Testis (tissue), 2 donors: ENCODE measurements at regions not wholly inside any gene's neighbourhood (a gene's known extent, or its start where the extent isn't known, plus 50 kb on each side); places are given as distances from the start of the nearest gene placed in this dataset.

Experiments
- DNase-seq: peaks from one replicate; pipeline ENCODE4 v3.0.0-alpha.2; 2019
- H3K27ac ChIP-seq, 2 donors: fragments of 200-600 bp; sonication (generic); one replicate each; pipeline ENCODE4 v1.5.1; 2019
- H3K27me3 ChIP-seq: fragments of 200-600 bp; sonication (generic); one replicate; pipeline ENCODE4 v1.5.1; 2019
- H3K36me3 ChIP-seq: fragments of 200-600 bp; sonication (generic); one replicate; pipeline ENCODE4 v1.5.1; 2017; ENCODE audit warnings: low read depth; ENCODE audit errors: missing control alignments
- H3K4me1 ChIP-seq: fragments of 200-600 bp; sonication (generic); one replicate; pipeline ENCODE4 v1.5.1; 2019
- H3K4me3 ChIP-seq, 2 donors: fragments of 200-600 bp; sonication (generic); one replicate each; pipeline ENCODE4 v1.5.1; 2017 to 2019
- H3K9me3 ChIP-seq: fragments of 200-600 bp; sonication (generic); one replicate; pipeline ENCODE4 v1.5.1; 2017
- CTCF ChIP-seq, 3 experiments: fragments of 450-650 bp in 2 of 3; fragments of 200-600 bp in 1 of 3; sonication (generic) in 1 of 3; IDR thresholded peaks; one replicate each; pipeline ENCODE4 v1.5.1; 2016 to 2019; ENCODE audit warnings: antibody characterized with exemption in 3 of 3, mild to moderate bottlenecking in 2 of 3, moderate library complexity in 1 of 3
- POLR2A ChIP-seq: fragments of 450-650 bp; IDR thresholded peaks from one replicate; pipeline ENCODE4 v1.6.1; 2017; ENCODE audit warnings: antibody characterized with exemption, mild to moderate bottlenecking, moderate library complexity
- WGBS, 2 donors: methylation state at CpG; one replicate each; pipeline ENCODE4 v1.1.5; 2018; 5-methylcytosine and 5-hydroxymethylcytosine counted together
- intact Hi-C: fragments of 100-400 bp; cut with DNase I; formaldehyde crosslinking; loops from one replicate; pipeline ENCODE4 v1.15.1; 2023; ENCODE audit warnings: low total_unique reads

GRCh38 chr2:193989645-193990044, 1667.4 kb upstream of the SLC39A10 start:
- intact Hi-C loops: no loop called here
- H3K27me3 ChIP-seq: no peaks in the 10 kb centered on the region
- H3K4me3 ChIP-seq: no peak overlapping the region
- H3K36me3 ChIP-seq: no peaks in the 10 kb centered on the region
- H3K4me1 ChIP-seq: no peaks in the 10 kb centered on the region
- no peak for DNase-seq
- H3K9me3 ChIP-seq: no peaks in the 10 kb centered on the region
- 84 to 86% methylated on average over 2 of the region's 2 CpGs for WGBS, 2 donors
- no peak overlapping the region for H3K27ac ChIP-seq
- no peak for TF ChIP-seq CTCF (IDR thresholded peaks at IDR 0.05)
- no peak for TF ChIP-seq POLR2A

- WGBS, 2 donors: 71 to 88% methylated on average over 1 of the region's 1 CpG
Observed at GRCh38 chr2:193988784-193989183, 1668.2 kb upstream of the SLC39A10 start.

GRCh38 chr2:193985272-193985671, 1671.8 kb upstream of the SLC39A10 start:
- no peak for TF ChIP-seq CTCF (IDR thresholded peaks at IDR 0.05)
- no peak for TF ChIP-seq POLR2A
- WGBS, 2 donors: 88 to 91% methylated on average over 2 of the region's 2 CpGs
- intact Hi-C loops: no loop called here
- Histone ChIP-seq H3K27ac (no peak overlapping the region), H3K36me3 (no peaks in the 10 kb centered on the region), H3K9me3 (no peaks in the 10 kb centered on the region), H3K4me1 (no peaks in the 10 kb centered on the region), H3K4me3 (no peak overlapping the region), H3K27me3 (no peaks in the 10 kb centered on the region)
- no peak for DNase-seq

More at GRCh38 chr2:193988784-193989183, 1668.2 kb upstream of the SLC39A10 start:
- no peaks in the 10 kb centered on the region for H3K9me3 ChIP-seq
- TF ChIP-seq POLR2A: no peak
- TF ChIP-seq CTCF (IDR thresholded peaks at IDR 0.05): no peak
- no peaks in the 10 kb centered on the region for H3K36me3 ChIP-seq
- H3K27ac ChIP-seq: no peak overlapping the region
- intact Hi-C loops: no loop called here
- no peaks in the 10 kb centered on the region for H3K4me1 ChIP-seq
- H3K27me3 ChIP-seq: no peaks in the 10 kb centered on the region
- H3K4me3 ChIP-seq: no peak overlapping the region
- DNase-seq: no peak

- intact Hi-C loops: no loop called here
- Histone ChIP-seq H3K36me3 (no peaks in the 10 kb centered on the region), H3K27me3 (no peaks in the 10 kb centered on the region), H3K9me3 (no peaks in the 10 kb centered on the region), H3K27ac (no peak overlapping the region), H3K4me3 (no peak overlapping the region), H3K4me1 (no peaks in the 10 kb centered on the region)
- 45 to 67% methylated on average over 4 of the region's 4 CpGs for WGBS, 2 donors
- no peak for DNase-seq
- TF ChIP-seq POLR2A (no peak), CTCF (IDR thresholded peaks at IDR 0.05) (no peak)
Observed at GRCh38 chr2:193980599-193980998, 1676.4 kb upstream of the SLC39A10 start.

GRCh38 chr2:193973781-193974180, 1683.2 kb upstream of the SLC39A10 start:
- no peak overlapping the region for H3K27ac ChIP-seq
- H3K27me3 ChIP-seq: no peaks in the 10 kb centered on the region
- H3K4me1 ChIP-seq: no peaks in the 10 kb centered on the region
- no peaks in the 10 kb centered on the region for H3K9me3 ChIP-seq
- 62 to 70% methylated on average over 6 of the region's 6 CpGs for WGBS, 2 donors
- no peaks in the 10 kb centered on the region for H3K36me3 ChIP-seq
- H3K4me3 ChIP-seq: no peak overlapping the region
- intact Hi-C loops: no loop called here
- no peak for TF ChIP-seq POLR2A
- no peak for TF ChIP-seq CTCF (IDR thresholded peaks at IDR 0.05)
- DNase-seq: no peak
